ENCODE measurements at regions not wholly inside any gene's neighbourhood (a gene's known extent, or its start where the extent isn't known, plus 50 kb on each side); places are given as distances from the start of the nearest gene placed in this dataset.
A peak's percentile ranks its signal among the peaks of the same experiment; 100 is the strongest.

- no peak for DNase-seq
- intact Hi-C loops (cut with micrococcal nuclease; ENCODE audit: unreplicated experiment): no loop called here
- BruUV-seq (replicated peaks): no TSS peak
- CTCF ChIA-PET: no interaction called here
- Mint-ChIP-seq H3K27ac (ENCODE audit: unreplicated experiment) (peak overlapping the region; percentile 60), H3K4me3 (ENCODE audit: low read depth, unreplicated experiment) (no peak overlapping the region), H3K9me3 (ENCODE audit: low read depth, unreplicated experiment) (no peaks in the 10 kb centered on the region), H3K4me1 (ENCODE audit: low read depth, unreplicated experiment) (peaks cover 69% of the 10 kb centered on the region), H3K36me3 (ENCODE audit: insufficient read depth, unreplicated experiment) (peaks cover 5% of the 10 kb centered on the region), H3K27me3 (ENCODE audit: unreplicated experiment) (no peaks in the 10 kb centered on the region)
- TF ChIP-seq CTCF (IDR thresholded peaks at IDR 0.05; ENCODE audit: unreplicated experiment): no peak
These were observed 322.3 kb downstream of the DAD1 start for GRCh38 chr14:22266683-22267082.

GRCh38 chr14:22266142-22266442 lies 322.9 kb downstream of the DAD1 start:
- Mint-ChIP-seq H3K9me3 (ENCODE audit: low read depth, unreplicated experiment) (no peaks in the 10 kb centered on the region), H3K36me3 (ENCODE audit: insufficient read depth, unreplicated experiment) (peaks cover 5% of the 10 kb centered on the region), H3K27ac (ENCODE audit: unreplicated experiment) (peak overlapping the region; percentile 60), H3K4me3 (ENCODE audit: low read depth, unreplicated experiment) (peak overlapping the region; percentile 22), H3K4me1 (ENCODE audit: low read depth, unreplicated experiment) (peaks cover 69% of the 10 kb centered on the region), H3K27me3 (ENCODE audit: unreplicated experiment) (no peaks in the 10 kb centered on the region)
- CTCF ChIA-PET: no interaction called here
- intact Hi-C loops (cut with micrococcal nuclease; ENCODE audit: unreplicated experiment): no loop called here
- BruUV-seq (replicated peaks): no TSS peak
- DNase-seq: peak; percentile 24
- TF ChIP-seq CTCF (IDR thresholded peaks at IDR 0.05; ENCODE audit: unreplicated experiment): no peak

GRCh38 chr14:22265319-22266141 lies 323.5 kb downstream of the DAD1 start:
- no peak for TF ChIP-seq CTCF (IDR thresholded peaks at IDR 0.05; ENCODE audit: unreplicated experiment)
- no TSS peak for BruUV-seq (replicated peaks)
- DNase-seq: peak; percentile 35
- Mint-ChIP-seq H3K27ac (ENCODE audit: unreplicated experiment) (peak overlapping the region; percentile 60), H3K4me3 (ENCODE audit: low read depth, unreplicated experiment) (peak overlapping the region; percentile 22), H3K4me1 (ENCODE audit: low read depth, unreplicated experiment) (peaks cover 69% of the 10 kb centered on the region), H3K36me3 (ENCODE audit: insufficient read depth, unreplicated experiment) (peaks cover 5% of the 10 kb centered on the region), H3K27me3 (ENCODE audit: unreplicated experiment) (no peaks in the 10 kb centered on the region), H3K9me3 (ENCODE audit: low read depth, unreplicated experiment) (no peaks in the 10 kb centered on the region)
- CTCF ChIA-PET: interaction anchor here (1.0 to 2.0 kb wide), 3 partner anchors 13 to 65 kb away, joined by 5 read pairs; no protein-coding TSS in a partner anchor
- intact Hi-C loops (cut with micrococcal nuclease; ENCODE audit: unreplicated experiment): loop anchor here (1.0 to 2.0 kb wide), 2 partner anchors 31 to 49 kb away; no protein-coding TSS in a partner anchor

GRCh38 chr14:22264759-22265158 lies 324.3 kb downstream of the DAD1 start:
- no peak for TF ChIP-seq CTCF (IDR thresholded peaks at IDR 0.05; ENCODE audit: unreplicated experiment)
- CTCF ChIA-PET: interaction anchor here (1.0 to 2.0 kb wide), 3 partner anchors 12 to 64 kb away, joined by 5 read pairs; no protein-coding TSS in a partner anchor
- intact Hi-C loops (cut with micrococcal nuclease; ENCODE audit: unreplicated experiment): loop anchor here (1.0 to 2.0 kb wide), 2 partner anchors 32 to 50 kb away; no protein-coding TSS in a partner anchor
- no TSS peak for BruUV-seq (replicated peaks)
- Mint-ChIP-seq H3K36me3 (ENCODE audit: insufficient read depth, unreplicated experiment) (peaks cover 5% of the 10 kb centered on the region), H3K9me3 (ENCODE audit: low read depth, unreplicated experiment) (no peaks in the 10 kb centered on the region), H3K4me1 (ENCODE audit: low read depth, unreplicated experiment) (peaks cover 68% of the 10 kb centered on the region), H3K27ac (ENCODE audit: unreplicated experiment) (no peak overlapping the region), H3K27me3 (ENCODE audit: unreplicated experiment) (peaks cover 1% of the 10 kb centered on the region), H3K4me3 (ENCODE audit: low read depth, unreplicated experiment) (peak overlapping the region; percentile 22)
- no peak for DNase-seq

All from Calu3 (cell line).